SK-N-MC (cell line): ENCODE measurements at regions not wholly inside any gene's neighbourhood (a gene's known extent, or its start where the extent isn't known, plus 50 kb on each side); places are given as distances from the start of the nearest gene placed in this dataset.
"Not testable (repeated sequence)": the region's sequence is repeated elsewhere in the genome, so short reads cannot be mapped to it uniquely, and the experiment has no call there.

Experiments used
- DNase-seq: peaks from one replicate; pipeline ENCODE4 v3.0.0-alpha.2; 2011; ENCODE audit warnings: low read depth, low spot score
- H3K27ac ChIP-seq: fragments of 200-600 bp; sonication (generic); 2 replicates; pipeline ENCODE4 v1.5.1; 2016; ENCODE audit warnings: mixed run types
- H3K36me3 ChIP-seq: fragments of 200-600 bp; sonication (generic); 2 replicates; pipeline ENCODE4 v1.6.1; 2017; ENCODE audit warnings: antibody characterized with exemption, low read length, mixed read lengths; ENCODE audit not compliant: insufficient read depth
- H3K4me3 ChIP-seq: fragments of 200-600 bp; sonication (generic); 2 replicates; pipeline ENCODE4 v1.5.1; 2016
- H3K9ac ChIP-seq: fragments of 200-600 bp; sonication (generic); 2 replicates; pipeline ENCODE4 v1.8.0; 2017; ENCODE audit warnings: mixed run types, mixed read lengths; ENCODE audit not compliant: insufficient read length
- H3K9me3 ChIP-seq: fragments of 200-600 bp; sonication (generic); 2 replicates; pipeline ENCODE4 v1.6.1; 2017; ENCODE audit warnings: low read depth, mild to moderate bottlenecking, antibody characterized with exemption, low read length, moderate library complexity, mixed read lengths
- EZH2 ChIP-seq: fragments of 200-600 bp; sonication (generic); IDR thresholded peaks from one replicate; pipeline ENCODE4 v1.6.1; 2017; ENCODE audit warnings: antibody characterized with exemption
- FOXP2 ChIP-seq: optimal IDR thresholded peaks from 2 replicates; pipeline ENCODE3; 2011; ENCODE audit warnings: mild to moderate bottlenecking, moderate library complexity; ENCODE audit not compliant: insufficient read depth; ENCODE audit errors: extremely low read length, control extremely low read depth
- POLR2AphosphoS5 ChIP-seq: IDR thresholded peaks from 2 replicates; pipeline ENCODE4 v1.6.1; 2012; ENCODE audit warnings: mild to moderate bottlenecking, low read depth, low read length, borderline replicate concordance

DNA sequence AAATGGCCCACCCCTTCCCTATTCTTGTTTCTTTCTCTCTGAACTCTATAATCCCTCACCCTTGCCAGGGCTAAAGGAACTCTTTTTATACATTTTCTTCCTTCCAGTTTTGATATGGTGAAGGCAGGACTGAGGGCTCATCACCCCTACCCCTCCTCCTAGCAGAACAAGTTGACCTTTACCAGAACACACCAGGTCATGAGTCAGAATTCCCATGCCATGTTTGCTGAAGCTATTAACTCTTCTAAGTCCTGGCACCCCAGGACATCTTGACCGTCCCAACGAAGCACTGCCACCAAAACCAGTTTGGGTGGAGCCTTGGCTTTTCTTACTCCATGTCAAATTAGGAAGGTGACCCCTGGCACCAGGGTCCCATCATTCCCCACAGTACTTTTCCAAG, 57.5 kb upstream of the DYNLT3 start:
- Histone ChIP-seq H3K27ac (no peak overlapping the region), H3K9me3 (no peaks in the 10 kb centered on the region), H3K4me3 (no peak overlapping the region), H3K36me3 (no peaks in the 10 kb centered on the region), H3K9ac (no peak overlapping the region)
- no peak for DNase-seq
- TF ChIP-seq FOXP2 (no peak), POLR2AphosphoS5 (no peak), EZH2 (no peak)

DNA sequence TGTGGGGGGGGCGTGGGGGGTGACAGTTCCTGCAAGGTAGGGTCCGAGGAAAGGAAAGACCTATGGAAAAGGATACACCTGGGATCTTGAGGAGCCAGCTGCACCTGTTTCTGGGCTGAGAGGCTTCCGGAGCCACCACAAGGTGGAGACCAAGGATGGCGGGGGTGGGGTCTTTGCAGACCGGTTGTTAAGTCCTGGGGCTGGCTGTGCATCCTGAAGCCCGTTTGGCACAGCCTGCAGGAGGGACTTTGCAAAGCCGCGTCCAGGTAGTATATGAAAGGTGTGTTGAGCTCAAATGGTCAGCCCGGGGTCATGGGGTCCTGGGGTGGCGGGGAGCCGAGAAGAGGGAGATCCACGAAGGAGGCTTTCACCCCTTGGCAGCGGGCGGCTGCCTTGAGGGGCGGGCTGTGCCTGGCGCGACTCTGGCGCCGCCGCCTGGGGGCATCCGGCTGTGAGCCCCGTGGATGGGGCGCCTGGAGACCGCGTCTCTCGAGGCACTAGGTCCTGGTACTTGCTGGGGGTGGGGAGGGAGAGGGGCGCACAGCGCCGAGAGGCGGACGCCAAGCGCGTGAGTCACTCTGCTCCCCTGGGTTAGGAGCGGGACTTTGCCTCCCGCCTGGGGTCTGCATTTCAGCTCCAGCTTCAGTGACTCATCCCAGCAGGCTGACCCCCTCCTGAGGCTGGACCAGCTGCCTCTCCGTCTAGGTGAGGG, 58.2 kb upstream of the DYNLT3 start:
- Histone ChIP-seq H3K4me3 (peak overlapping the region; percentile 62), H3K9ac (no peak overlapping the region), H3K9me3 (no peaks in the 10 kb centered on the region), H3K27ac (no peak overlapping the region), H3K36me3 (no peaks in the 10 kb centered on the region)
- DNase-seq: no peak
- TF ChIP-seq POLR2AphosphoS5 (no peak), EZH2 (no peak), FOXP2 (no peak)

GRCh38 chrX:37906357-37906756, 59.0 kb upstream of the DYNLT3 start:
- Histone ChIP-seq H3K27ac (no peak overlapping the region), H3K36me3 (no peaks in the 10 kb centered on the region), H3K9me3 (no peaks in the 10 kb centered on the region), H3K9ac (no peak overlapping the region), H3K4me3 (peak overlapping the region; percentile 62)
- TF ChIP-seq EZH2: no peak
- TF ChIP-seq POLR2AphosphoS5: no peak
- TF ChIP-seq FOXP2: no peak
- DNase-seq: no peak

GRCh38 chrX:37910186-37910585, 62.8 kb upstream of the DYNLT3 start:
- H3K4me3 ChIP-seq: no peak overlapping the region
- no peak for TF ChIP-seq FOXP2
- TF ChIP-seq EZH2: no peak
- TF ChIP-seq POLR2AphosphoS5: no peak
- no peaks in the 10 kb centered on the region for H3K9me3 ChIP-seq
- no peak for DNase-seq
- H3K9ac ChIP-seq: no peak overlapping the region
- H3K27ac ChIP-seq: no peak overlapping the region
- H3K36me3 ChIP-seq: no peaks in the 10 kb centered on the region

DNA sequence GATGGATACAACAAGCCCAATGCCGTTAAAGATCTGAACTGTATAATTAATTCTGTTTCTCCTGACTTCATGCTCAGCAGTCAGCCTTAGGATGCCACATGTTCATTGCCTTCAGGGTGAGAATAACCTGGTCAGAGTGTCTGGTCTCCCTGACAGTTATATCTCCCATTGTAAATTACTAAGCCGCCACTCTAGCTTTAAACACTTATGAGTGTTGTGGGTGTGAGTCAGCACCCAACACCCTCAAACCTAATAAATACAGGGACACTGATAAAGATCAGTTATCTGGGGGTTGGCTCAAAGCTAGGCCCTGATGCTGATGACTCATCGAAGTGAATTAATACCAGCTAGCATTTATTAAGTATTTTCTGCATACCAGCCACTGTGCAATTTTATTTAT, 64.9 kb upstream of the DYNLT3 start:
- Histone ChIP-seq H3K27ac (no peak overlapping the region), H3K4me3 (no peak overlapping the region), H3K9me3 (no peaks in the 10 kb centered on the region), H3K36me3 (no peaks in the 10 kb centered on the region), H3K9ac (no peak overlapping the region)
- DNase-seq: no peak
- TF ChIP-seq EZH2: no peak
- TF ChIP-seq FOXP2: no peak
- TF ChIP-seq POLR2AphosphoS5: no peak

GRCh38 chrX:37912777-37913176, 65.4 kb upstream of the DYNLT3 start:
- TF ChIP-seq FOXP2: no peak
- TF ChIP-seq POLR2AphosphoS5: no peak
- TF ChIP-seq EZH2: no peak
- H3K36me3 ChIP-seq: no peaks in the 10 kb centered on the region
- no peaks in the 10 kb centered on the region for H3K9me3 ChIP-seq
- H3K4me3 ChIP-seq: no peak overlapping the region
- no peak overlapping the region for H3K9ac ChIP-seq
- no peak overlapping the region for H3K27ac ChIP-seq
- DNase-seq: no peak

DNA sequence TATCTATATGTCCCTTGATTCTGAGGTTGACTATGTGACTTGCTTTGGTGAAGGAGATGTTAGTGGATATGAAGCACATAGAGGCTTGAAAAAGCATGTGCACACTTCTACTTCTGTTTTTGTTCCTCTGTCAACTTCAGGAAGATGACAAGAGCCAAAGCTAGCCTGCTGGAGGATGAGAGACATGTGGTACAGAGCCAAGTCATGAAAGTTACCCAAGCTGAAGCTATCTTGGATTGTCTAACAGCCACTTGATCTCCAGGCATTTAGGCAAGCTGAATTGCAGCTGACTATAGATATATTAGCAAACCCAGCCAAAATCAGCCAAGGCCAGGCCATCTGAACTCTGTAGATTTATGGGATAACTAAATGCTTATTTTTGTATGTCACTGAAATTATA, 70.8 kb upstream of the DYNLT3 start:
- no peak for DNase-seq
- H3K9me3 ChIP-seq: no peaks in the 10 kb centered on the region
- no peak for TF ChIP-seq EZH2
- no peak for TF ChIP-seq POLR2AphosphoS5
- no peak for TF ChIP-seq FOXP2
- no peak overlapping the region for H3K4me3 ChIP-seq
- H3K27ac ChIP-seq: no peak overlapping the region
- H3K36me3 ChIP-seq: no peaks in the 10 kb centered on the region
- no peak overlapping the region for H3K9ac ChIP-seq

DNA sequence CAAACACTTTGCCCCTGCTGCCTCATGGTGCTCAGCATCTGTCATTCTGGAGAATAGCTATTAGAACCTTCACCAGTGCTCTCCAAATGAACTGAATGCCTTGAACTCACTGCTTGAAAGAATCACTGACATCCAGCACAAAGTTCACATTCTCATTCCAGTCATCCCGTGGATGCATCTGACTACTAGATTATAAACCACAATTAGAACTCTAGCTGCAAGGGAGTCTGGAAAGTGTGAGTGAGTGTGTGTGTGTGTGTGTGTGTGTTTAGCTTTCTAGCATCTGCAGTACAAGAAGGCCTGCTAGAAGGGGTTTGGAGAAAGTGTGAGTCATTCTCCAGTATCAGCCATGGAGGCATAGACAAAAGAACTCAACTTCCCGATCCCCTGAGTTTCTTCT, 71.3 kb upstream of the DYNLT3 start:
- Histone ChIP-seq H3K27ac (no peak overlapping the region), H3K4me3 (no peak overlapping the region), H3K9ac (no peak overlapping the region), H3K36me3 (no peaks in the 10 kb centered on the region), H3K9me3 (no peaks in the 10 kb centered on the region)
- no peak for DNase-seq
- TF ChIP-seq FOXP2: no peak
- no peak for TF ChIP-seq EZH2
- TF ChIP-seq POLR2AphosphoS5: no peak

GRCh38 chrX:37921758-37922157, 74.4 kb upstream of the DYNLT3 start:
- Histone ChIP-seq H3K36me3 (no peaks in the 10 kb centered on the region), H3K27ac (no peak overlapping the region), H3K9me3 (no peaks in the 10 kb centered on the region), H3K4me3 (no peak overlapping the region), H3K9ac (no peak overlapping the region)
- no peak for TF ChIP-seq EZH2
- no peak for DNase-seq

DNA sequence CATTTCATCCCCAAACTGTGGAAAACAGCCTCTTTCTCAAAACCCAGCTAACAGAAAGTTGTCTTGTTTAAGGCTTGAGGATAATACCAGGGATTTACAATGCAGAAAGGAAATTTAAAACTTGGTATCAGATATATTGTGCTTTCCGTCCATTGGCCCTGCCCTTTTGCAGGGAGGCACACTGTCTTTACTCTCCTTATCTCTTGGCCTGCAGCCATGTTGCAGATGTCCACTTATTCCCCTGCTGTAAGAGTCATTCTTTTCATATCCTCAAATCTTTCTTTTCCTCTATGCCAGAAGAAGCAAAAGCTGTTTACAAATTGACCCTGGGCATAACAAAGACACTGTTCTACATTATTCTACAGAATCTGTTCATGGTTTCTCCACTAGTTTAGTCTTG, 75.6 kb upstream of the DYNLT3 start:
- no peak overlapping the region for H3K4me3 ChIP-seq
- no peak overlapping the region for H3K9ac ChIP-seq
- H3K27ac ChIP-seq: no peak overlapping the region
- no peak for DNase-seq
- TF ChIP-seq FOXP2 (no peak), EZH2 (no peak), POLR2AphosphoS5 (no peak)
- H3K36me3 ChIP-seq: no peaks in the 10 kb centered on the region
- H3K9me3 ChIP-seq: no peaks in the 10 kb centered on the region

GRCh38 chrX:37925761-37926160, 78.4 kb upstream of the DYNLT3 start:
- H3K9ac ChIP-seq, DNase-seq, H3K27ac ChIP-seq, H3K36me3 ChIP-seq, H3K9me3 ChIP-seq, H3K4me3 ChIP-seq: not testable (repeated sequence)
